ES-I3 (cell line): ENCODE measurements at regions not wholly inside any gene's neighbourhood (a gene's known extent, or its start where the extent isn't known, plus 50 kb on each side); places are given as distances from the start of the nearest gene placed in this dataset.

Experiments used
- H3K36me3 ChIP-seq: 2 replicates; pipeline ENCODE4 v1.6.1; 2013; ENCODE audit warnings: mild to moderate bottlenecking, low read length, control low read depth, moderate library complexity; ENCODE audit not compliant: insufficient read depth
- H3K4me1 ChIP-seq: 2 replicates; pipeline ENCODE4 v1.6.1; 2013; ENCODE audit warnings: mild to moderate bottlenecking, control low read depth, low read length; ENCODE audit not compliant: insufficient read depth
- H3K9ac ChIP-seq: 2 replicates; pipeline ENCODE4 v1.6.1; 2013; ENCODE audit warnings: low read depth, mild to moderate bottlenecking, low read length, moderate library complexity
- H3K9me3 ChIP-seq: 2 replicates; pipeline ENCODE4 v1.6.1; 2013; ENCODE audit warnings: mild to moderate bottlenecking, low read length, moderate library complexity; ENCODE audit not compliant: control insufficient read depth, insufficient read depth

DNA sequence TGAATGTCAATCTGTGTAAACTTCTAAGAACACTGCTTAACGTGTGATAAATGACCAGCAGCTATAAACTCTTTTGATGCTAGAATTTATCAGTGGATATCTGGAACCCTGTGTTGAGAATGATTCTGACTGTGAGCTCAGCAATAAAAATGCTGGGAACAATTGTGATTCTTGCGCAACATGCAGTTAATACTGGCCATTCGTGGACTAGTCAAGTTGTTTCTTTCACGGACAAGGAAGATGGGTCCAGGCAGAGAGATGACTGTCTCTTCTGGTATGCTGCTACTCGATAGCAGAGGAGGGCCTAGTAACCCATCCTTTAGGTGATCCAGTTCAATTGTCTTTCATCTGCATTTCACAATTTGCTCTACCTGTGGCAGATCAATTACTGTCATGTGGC lies 394.8 kb upstream of the IGFBP3 start:
- Histone ChIP-seq H3K4me1 (no peaks in the 10 kb centered on the region), H3K9me3 (no peaks in the 10 kb centered on the region), H3K36me3 (no peaks in the 10 kb centered on the region), H3K9ac (no peak overlapping the region)

DNA sequence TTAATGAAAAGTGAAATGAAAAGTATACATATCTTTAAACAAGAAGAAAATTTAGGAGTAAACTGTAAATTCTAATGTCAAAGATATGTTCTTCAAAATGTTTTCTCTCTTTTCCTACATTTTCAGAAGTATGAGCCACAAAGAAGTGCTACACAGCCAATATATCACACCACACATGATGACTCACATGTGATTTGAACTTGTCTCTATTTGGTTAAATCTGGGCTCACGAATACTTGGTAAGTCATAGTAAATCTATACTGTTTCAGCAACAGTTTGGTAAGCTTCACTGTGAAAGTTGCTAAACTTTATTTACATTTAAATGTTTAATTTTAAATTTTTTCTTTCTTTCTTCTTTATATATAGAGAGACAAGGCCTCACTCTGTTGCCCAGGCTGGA lies 380.6 kb upstream of the IGFBP3 start:
- Histone ChIP-seq H3K36me3 (no peaks in the 10 kb centered on the region), H3K9ac (no peak overlapping the region), H3K4me1 (no peaks in the 10 kb centered on the region), H3K9me3 (peaks cover 4% of the 10 kb centered on the region)

DNA sequence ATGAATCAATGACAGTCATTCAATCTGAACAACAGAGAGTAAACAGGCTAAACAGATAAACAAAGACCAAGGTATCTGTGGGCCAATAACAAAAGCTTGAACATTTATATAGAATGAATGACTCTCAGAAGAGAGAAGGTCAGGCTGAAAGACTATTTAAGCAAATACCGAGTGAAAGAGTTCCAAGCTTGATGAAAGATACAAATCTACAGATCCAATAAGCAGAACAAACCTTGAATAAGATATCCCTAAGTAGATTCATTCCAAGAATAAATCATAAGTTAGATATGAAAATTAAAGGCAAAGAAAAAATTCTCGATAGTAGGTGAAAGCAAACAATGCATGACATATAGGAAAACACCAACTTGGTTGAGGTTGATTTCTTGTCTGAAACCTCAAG lies 376.4 kb upstream of the IGFBP3 start:
- Histone ChIP-seq H3K36me3 (no peaks in the 10 kb centered on the region), H3K9me3 (peaks cover 4% of the 10 kb centered on the region), H3K4me1 (no peaks in the 10 kb centered on the region), H3K9ac (no peak overlapping the region)

GRCh38 chr7:46296526-46296925 lies 375.5 kb upstream of the IGFBP3 start:
- Histone ChIP-seq H3K9me3 (peaks cover 4% of the 10 kb centered on the region), H3K9ac (no peak overlapping the region), H3K36me3 (no peaks in the 10 kb centered on the region), H3K4me1 (no peaks in the 10 kb centered on the region)

DNA sequence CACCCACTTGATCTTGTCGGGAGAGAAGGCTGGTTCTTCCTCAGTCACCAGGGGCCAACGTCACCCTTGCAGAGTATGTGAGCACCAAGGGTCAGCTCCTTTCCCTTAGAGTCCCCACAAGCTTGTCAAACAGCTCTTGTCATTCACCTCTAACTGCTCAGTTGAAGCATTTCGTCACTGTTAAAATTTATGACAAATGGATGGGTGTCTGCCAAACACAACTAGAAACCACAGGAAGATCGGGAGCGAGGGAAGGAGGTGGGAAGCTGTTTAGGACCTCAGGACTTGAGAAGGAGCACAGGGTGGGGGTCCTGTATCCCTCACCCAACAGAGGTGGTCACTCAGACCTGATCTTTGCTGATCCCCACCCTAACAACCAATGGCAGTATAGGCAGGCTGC lies 373.3 kb upstream of the IGFBP3 start:
- H3K9me3 ChIP-seq: peaks cover 4% of the 10 kb centered on the region
- no peaks in the 10 kb centered on the region for H3K36me3 ChIP-seq
- no peaks in the 10 kb centered on the region for H3K4me1 ChIP-seq
- H3K9ac ChIP-seq: no peak overlapping the region

DNA sequence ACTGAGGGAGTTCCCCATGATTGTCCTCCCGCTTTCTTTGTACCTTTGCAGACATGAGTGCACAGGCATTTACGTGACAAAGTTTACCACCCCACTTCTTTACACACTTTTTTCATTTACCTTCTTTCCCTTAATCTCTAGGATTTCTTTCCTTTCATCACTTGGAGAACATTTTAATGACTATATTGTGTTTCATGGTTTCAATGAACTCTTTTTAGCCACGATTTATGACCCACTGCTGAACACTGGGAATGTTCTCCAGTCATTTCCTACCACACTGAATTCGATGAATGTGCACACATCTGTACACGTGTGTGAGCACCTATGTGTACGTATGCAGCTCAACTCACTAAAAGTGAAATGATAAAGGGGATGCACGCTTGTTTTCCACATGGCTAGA lies 371.7 kb upstream of the IGFBP3 start:
- Histone ChIP-seq H3K36me3 (no peaks in the 10 kb centered on the region), H3K9ac (no peak overlapping the region), H3K4me1 (no peaks in the 10 kb centered on the region), H3K9me3 (peaks cover 4% of the 10 kb centered on the region; the same call in 1 of the 2 replicates)

DNA sequence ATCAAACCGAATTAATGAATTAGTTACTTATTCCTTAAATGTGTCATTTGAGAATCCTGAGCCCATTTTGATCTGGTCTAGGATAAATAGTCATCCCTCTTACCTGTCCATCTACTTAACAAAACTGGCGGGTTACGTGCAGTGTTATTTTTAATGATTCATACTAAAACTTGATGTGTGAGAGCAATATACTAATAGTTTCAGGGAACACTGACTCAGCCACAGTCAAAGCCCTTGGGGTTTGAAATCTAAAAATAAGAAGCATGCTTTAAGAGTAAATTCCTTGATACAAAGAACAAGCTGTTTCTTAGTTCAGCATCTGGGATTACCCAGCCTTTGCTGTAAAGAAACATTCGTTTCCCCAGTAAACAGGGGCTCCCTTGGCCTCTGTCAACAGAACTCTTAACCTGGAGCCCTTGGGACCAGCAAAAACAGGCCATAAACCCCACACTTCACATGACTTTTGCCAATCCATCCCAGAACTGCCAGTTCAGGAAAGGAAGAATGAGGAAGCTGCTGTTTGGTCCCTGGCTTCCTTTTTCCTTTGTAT lies 370.6 kb upstream of the IGFBP3 start:
- Histone ChIP-seq H3K36me3 (no peaks in the 10 kb centered on the region), H3K4me1 (no peaks in the 10 kb centered on the region), H3K9ac (no peak overlapping the region), H3K9me3 (no peaks in the 10 kb centered on the region)

- Histone ChIP-seq H3K9me3 (no peaks in the 10 kb centered on the region), H3K36me3 (no peaks in the 10 kb centered on the region), H3K9ac (no peak overlapping the region), H3K4me1 (no peaks in the 10 kb centered on the region)
These were observed 370.0 kb upstream of the IGFBP3 start for GRCh38 chr7:46291050-46291438.

DNA sequence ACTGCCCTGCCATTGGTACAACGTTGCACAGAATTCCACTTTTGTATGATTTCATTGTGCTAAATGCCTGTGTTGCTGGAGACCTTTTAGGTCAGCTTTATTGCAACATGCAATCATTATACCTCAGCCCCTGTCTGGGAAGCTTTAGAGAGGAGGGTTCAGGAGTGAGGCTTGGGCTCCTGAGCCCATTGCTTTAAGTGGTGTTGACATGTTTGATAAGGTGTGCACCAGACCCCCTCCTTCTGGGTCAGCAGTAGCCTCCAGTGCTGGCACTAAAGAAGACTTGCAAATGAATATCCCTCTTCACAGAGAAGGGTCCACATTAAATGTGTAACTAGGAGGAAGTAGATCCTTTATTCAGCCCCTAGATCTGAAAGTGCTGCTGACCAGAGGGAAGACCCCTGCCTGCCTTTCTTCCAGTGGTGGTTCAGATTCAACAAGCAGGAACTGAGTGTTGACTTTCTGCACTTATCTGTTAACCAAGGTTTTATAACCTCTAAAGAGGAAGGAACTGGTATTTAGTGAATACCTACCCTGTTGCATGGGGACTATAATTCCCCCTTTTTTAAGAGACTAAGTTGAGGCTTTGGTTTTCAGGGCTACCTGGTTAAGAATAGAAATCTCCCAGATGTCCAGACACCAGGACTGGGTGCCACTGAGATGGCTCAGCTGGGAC lies 369.4 kb upstream of the IGFBP3 start:
- Histone ChIP-seq H3K36me3 (no peaks in the 10 kb centered on the region), H3K4me1 (no peaks in the 10 kb centered on the region), H3K9ac (no peak overlapping the region), H3K9me3 (no peaks in the 10 kb centered on the region)

DNA sequence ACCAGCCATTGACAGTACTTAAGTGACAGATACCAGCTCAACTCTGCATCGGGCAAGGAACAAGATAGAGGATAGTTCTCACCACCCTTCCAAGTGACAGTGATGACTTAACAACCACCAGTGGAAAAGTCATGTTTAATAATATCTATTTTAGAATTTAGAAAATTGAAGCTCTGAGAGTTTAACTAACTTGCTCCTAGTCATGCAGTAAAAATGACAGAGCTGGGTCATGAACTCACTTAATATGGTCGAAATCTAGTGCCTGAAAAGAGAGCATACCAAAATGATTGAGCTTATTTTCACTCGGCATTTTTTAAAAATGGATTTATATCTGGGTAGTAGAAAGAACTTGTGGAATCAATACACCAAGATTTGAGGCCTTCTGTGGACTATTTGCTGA lies 367.8 kb upstream of the IGFBP3 start:
- no peak overlapping the region for H3K9ac ChIP-seq
- H3K4me1 ChIP-seq: peaks cover 5% of the 10 kb centered on the region; the same call in 1 of the 2 replicates
- H3K36me3 ChIP-seq: no peaks in the 10 kb centered on the region
- no peaks in the 10 kb centered on the region for H3K9me3 ChIP-seq

GRCh38 chr7:46288010-46288409 lies 366.9 kb upstream of the IGFBP3 start:
- Histone ChIP-seq H3K9me3 (no peaks in the 10 kb centered on the region), H3K36me3 (no peaks in the 10 kb centered on the region), H3K4me1 (peaks cover 10% of the 10 kb centered on the region; the same call in 1 of the 2 replicates), H3K9ac (no peak overlapping the region)

GRCh38 chr7:46286957-46287356 lies 365.9 kb upstream of the IGFBP3 start:
- no peaks in the 10 kb centered on the region for H3K9me3 ChIP-seq
- H3K36me3 ChIP-seq: no peaks in the 10 kb centered on the region
- H3K9ac ChIP-seq: no peak overlapping the region
- H3K4me1 ChIP-seq: peaks cover 12% of the 10 kb centered on the region; the same call in 1 of the 2 replicates

DNA sequence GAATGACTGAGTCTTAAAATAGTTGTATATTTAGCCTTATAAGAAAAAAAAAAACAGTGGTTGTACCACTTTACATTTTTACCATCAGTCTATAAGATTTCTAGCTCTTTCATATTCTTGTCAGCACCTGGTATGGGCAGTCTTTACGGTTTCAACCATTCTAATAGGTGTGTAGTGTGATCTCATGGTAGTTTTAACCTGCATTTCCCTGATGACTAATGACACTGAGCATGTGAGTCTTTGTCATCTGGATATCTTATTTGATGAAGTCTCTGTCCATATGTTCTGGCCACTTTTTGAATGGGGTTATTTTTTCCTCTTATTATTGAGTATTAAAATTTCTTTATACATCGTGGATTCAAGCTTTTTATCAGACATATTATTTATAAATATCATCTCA lies 365.3 kb upstream of the IGFBP3 start:
- no peaks in the 10 kb centered on the region for H3K36me3 ChIP-seq
- no peak overlapping the region for H3K9ac ChIP-seq
- no peaks in the 10 kb centered on the region for H3K9me3 ChIP-seq
- peaks cover 12% of the 10 kb centered on the region; the same call in 1 of the 2 replicates for H3K4me1 ChIP-seq

GRCh38 chr7:46285878-46286277 lies 364.8 kb upstream of the IGFBP3 start:
- Histone ChIP-seq H3K9me3 (no peaks in the 10 kb centered on the region), H3K9ac (no peak overlapping the region), H3K36me3 (no peaks in the 10 kb centered on the region), H3K4me1 (peaks cover 12% of the 10 kb centered on the region; the same call in 1 of the 2 replicates)

DNA sequence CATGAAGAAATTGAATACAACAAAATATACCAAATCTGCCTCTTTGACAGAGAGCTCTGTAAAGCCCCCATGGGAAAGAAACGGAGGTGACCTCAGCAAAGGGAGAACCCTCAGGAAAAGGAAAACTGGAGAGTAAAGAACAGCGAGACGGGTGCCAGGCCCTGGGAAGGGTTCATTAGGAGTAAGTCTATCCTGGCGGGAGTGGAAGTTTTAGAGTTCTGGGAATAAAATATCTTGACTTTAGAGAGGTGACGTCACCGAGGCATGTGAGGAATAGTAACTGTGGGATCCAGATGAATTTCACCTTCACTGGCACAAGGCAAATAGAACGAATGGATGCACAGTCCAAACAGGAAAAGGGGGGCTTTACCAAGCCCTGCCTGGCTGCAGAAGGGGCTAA lies 362.8 kb upstream of the IGFBP3 start:
- H3K36me3 ChIP-seq: no peaks in the 10 kb centered on the region
- peaks cover 12% of the 10 kb centered on the region; the same call in 1 of the 2 replicates for H3K4me1 ChIP-seq
- no peak overlapping the region for H3K9ac ChIP-seq
- H3K9me3 ChIP-seq: no peaks in the 10 kb centered on the region
